Psoas muscle (tissue), 7 donors: ENCODE measurements at regions not wholly inside any gene's neighbourhood (a gene's known extent, or its start where the extent isn't known, plus 50 kb on each side); places are given as distances from the start of the nearest gene placed in this dataset.

Experiments used
- ATAC-seq, 4 donors: fragments of 200-7000 bp; cut with Tn5 transposase; one replicate each; pipeline ENCODE4 v1.9.1; 2020; ENCODE audit warnings: moderate library complexity in 3 of 4, mild to moderate bottlenecking in 2 of 4
- DNase-seq, 2 donors: peaks; one replicate each; pipeline ENCODE4 v3.0.0-alpha.2; 2020
- H3K27ac ChIP-seq: fragments of 200-600 bp; one replicate; pipeline ENCODE4 v1.8.0; 2022
- H3K27me3 ChIP-seq, 3 donors: fragments of 200-600 bp in 1 of 3; one replicate each; pipeline versions ENCODE4 v1.6.1 to v1.8.0; 2013 to 2022; ENCODE audit warnings: low read length in 2 of 3, mild to moderate bottlenecking in 2 of 3, moderate library complexity in 1 of 3; ENCODE audit not compliant: insufficient read depth in 3 of 3
- H3K36me3 ChIP-seq, 2 donors: fragments of 200-600 bp in 1 of 2; one replicate each; pipeline versions ENCODE4 v1.6.1 to v1.8.0; 2013 to 2022; ENCODE audit warnings: low read depth in 1 of 2, mild to moderate bottlenecking in 1 of 2, moderate library complexity in 1 of 2; ENCODE audit not compliant: insufficient read depth in 1 of 2
- H3K4me1 ChIP-seq: fragments of 200-600 bp; one replicate; pipeline ENCODE4 v1.8.0; 2022
- H3K4me3 ChIP-seq: fragments of 200-600 bp; one replicate; pipeline ENCODE4 v1.8.0; 2022; ENCODE audit warnings: mild to moderate bottlenecking
- H3K9me3 ChIP-seq: fragments of 200-600 bp; one replicate; pipeline ENCODE4 v1.8.0; 2022
- WGBS, 3 donors: extraction: QIAGEN DNeasy Blood & Tissue Kit; methylation state at CpG; one replicate each; pipeline versions ENCODE4 v1.1.6 to v1.1.7; 2013; 5-methylcytosine and 5-hydroxymethylcytosine counted together
- intact Hi-C, 2 donors: fragments of 100-400 bp; cut with DNase I; formaldehyde crosslinking; loops; one replicate each; pipeline versions ENCODE4 v1.11.0 to v1.14.2; 2022
- TF ChIP-seq, protein P1 (sequence below): fragments of 200-600 bp; IDR thresholded peaks from one replicate; pipeline ENCODE4 v1.8.0; 2022; ENCODE audit warnings: antibody characterized with exemption
- donor health status: healthy with polysubstance abuse.
- donor health status: DM: no; HTN: no; CAD: no; lungs with moderate emphysema.
- donor health status: Bipolar disorder and iron deficiency.
- donor health status: healthy.
- donor health status: DM: yes; HTN: yes; CAD: no.
- donor health status: DM: no; HTN: no; CAD: no.
- donor health status: DM: yes; HTN: yes; CAD: no.

DNA sequence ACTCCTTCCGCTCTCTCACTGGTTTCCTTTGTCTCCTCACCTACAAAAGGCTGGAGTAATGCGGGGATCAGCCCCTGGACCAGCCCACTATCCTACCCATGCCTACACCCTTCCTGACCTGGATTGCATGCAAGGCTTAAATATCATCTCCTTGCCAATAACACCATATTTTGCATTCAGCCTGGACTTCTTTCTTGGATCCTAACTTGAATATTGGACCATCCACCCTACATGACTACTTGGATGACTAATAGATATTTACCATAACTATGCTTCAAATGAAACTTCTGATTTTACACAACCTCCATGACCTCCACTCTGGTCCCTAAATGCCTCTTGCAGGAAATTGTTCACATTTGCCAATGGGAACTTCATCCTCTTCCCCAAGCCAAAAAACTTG is 188.3 kb upstream of the AKR1E2 start:
- Histone ChIP-seq H3K27ac (no peak overlapping the region), H3K4me3 (no peak overlapping the region), H3K27me3 (no peaks in the 10 kb centered on the region), H3K4me1 (peaks cover 30% of the 10 kb centered on the region), H3K9me3 (no peaks in the 10 kb centered on the region), H3K36me3 (no peaks in the 10 kb centered on the region)
- DNase-seq (no peak), ATAC-seq (no peak)
- intact Hi-C loops, result no loop called here
- TF ChIP-seq, protein P1, sequence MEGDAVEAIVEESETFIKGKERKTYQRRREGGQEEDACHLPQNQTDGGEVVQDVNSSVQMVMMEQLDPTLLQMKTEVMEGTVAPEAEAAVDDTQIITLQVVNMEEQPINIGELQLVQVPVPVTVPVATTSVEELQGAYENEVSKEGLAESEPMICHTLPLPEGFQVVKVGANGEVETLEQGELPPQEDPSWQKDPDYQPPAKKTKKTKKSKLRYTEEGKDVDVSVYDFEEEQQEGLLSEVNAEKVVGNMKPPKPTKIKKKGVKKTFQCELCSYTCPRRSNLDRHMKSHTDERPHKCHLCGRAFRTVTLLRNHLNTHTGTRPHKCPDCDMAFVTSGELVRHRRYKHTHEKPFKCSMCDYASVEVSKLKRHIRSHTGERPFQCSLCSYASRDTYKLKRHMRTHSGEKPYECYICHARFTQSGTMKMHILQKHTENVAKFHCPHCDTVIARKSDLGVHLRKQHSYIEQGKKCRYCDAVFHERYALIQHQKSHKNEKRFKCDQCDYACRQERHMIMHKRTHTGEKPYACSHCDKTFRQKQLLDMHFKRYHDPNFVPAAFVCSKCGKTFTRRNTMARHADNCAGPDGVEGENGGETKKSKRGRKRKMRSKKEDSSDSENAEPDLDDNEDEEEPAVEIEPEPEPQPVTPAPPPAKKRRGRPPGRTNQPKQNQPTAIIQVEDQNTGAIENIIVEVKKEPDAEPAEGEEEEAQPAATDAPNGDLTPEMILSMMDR, result no peak
- WGBS, 3 donors, result 82 to 91% (median 85%) methylated on average over 2 of the region's 2 CpGs

DNA sequence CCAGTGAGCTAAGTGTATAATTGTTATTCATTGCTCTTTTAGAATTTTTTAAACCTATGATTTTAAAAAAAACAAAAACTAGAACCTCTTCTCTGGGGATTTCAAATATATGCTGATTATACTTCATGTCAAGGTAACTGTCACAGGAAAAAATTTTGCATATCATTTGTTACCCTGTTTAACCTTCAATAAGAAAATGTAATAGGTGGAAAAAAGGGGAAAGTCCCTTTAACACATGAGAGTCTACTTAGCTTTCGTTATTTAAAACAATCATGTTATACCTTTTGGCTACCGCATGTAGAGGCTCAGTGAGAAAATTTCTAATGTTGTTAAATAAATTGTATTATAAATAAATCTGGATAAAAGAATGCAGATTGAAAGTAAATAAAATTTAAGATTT is 190.1 kb upstream of the AKR1E2 start:
- 80 to 94% (median 87%) methylated on average over 2 of the region's 2 CpGs for WGBS, 3 donors
- Histone ChIP-seq H3K4me3 (no peak overlapping the region), H3K4me1 (peaks cover 27% of the 10 kb centered on the region), H3K36me3 (no peaks in the 10 kb centered on the region), H3K27me3 (no peaks in the 10 kb centered on the region), H3K27ac (no peak overlapping the region), H3K9me3 (no peaks in the 10 kb centered on the region)
- ATAC-seq (no peak), DNase-seq (no peak)
- TF ChIP-seq, protein P1, result no peak
- intact Hi-C loops, result no loop called here

DNA sequence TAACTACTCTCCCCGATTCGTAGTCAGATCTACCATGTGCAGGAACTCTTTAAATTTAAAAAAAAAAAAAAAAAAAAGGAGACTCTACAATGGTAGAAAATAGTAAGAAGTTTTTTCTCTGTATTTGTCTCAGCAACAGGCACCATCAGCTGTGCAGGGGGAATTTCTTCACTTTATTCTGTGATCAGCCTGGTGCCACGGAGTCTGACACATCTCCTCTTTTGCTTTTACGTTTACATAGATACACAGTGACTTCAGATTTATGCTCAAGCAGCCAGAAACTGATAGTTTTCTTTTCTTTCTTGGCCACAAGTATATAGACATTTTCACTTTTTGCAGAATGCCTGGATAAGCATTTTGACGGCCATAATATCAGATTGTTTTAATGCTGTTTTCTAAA is 190.6 kb upstream of the AKR1E2 start:
- H3K9me3 ChIP-seq, result no peaks in the 10 kb centered on the region
- peaks cover 24% of the 10 kb centered on the region for H3K4me1 ChIP-seq
- H3K36me3 ChIP-seq, result no peaks in the 10 kb centered on the region
- DNase-seq (no peak), ATAC-seq (no peak)
- H3K27ac ChIP-seq, result no peak overlapping the region
- TF ChIP-seq, protein P1, result no peak
- H3K27me3 ChIP-seq, result no peaks in the 10 kb centered on the region
- WGBS, 3 donors, result 75 to 88% (median 80%) methylated on average over 5 of the region's 5 CpGs
- H3K4me3 ChIP-seq, result no peak overlapping the region
- intact Hi-C loops, result no loop called here

DNA sequence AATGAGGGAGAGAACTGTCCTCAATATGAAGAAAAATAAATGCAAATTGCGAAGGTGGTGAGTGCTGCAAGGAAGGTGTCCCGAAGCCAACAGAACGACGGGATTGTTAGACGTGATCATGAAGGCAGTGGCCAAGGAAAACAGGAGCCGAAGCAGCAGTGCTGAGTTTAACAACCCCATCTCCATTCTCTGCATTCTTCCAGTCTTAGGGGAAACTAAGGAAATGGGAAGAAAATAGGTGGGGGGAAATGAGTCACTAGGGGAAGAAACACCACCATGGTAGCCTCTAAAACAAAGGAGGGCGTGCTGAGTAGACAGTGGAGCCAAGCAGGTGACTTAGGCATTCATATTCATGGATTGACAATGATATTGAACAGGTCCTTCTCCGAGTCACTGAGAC is 192.2 kb upstream of the AKR1E2 start:
- no peak for DNase-seq
- H3K27ac ChIP-seq, result no peak overlapping the region
- H3K9me3 ChIP-seq, result no peaks in the 10 kb centered on the region
- ATAC-seq, result no peak
- H3K27me3 ChIP-seq, result no peaks in the 10 kb centered on the region
- TF ChIP-seq, protein P1, result no peak
- no peak overlapping the region for H3K4me3 ChIP-seq
- no peaks in the 10 kb centered on the region for H3K36me3 ChIP-seq
- H3K4me1 ChIP-seq, result peaks cover 7% of the 10 kb centered on the region
- WGBS, 3 donors, result 80 to 91% (median 81%) methylated on average over 8 of the region's 8 CpGs
- intact Hi-C loops, result no loop called here

DNA sequence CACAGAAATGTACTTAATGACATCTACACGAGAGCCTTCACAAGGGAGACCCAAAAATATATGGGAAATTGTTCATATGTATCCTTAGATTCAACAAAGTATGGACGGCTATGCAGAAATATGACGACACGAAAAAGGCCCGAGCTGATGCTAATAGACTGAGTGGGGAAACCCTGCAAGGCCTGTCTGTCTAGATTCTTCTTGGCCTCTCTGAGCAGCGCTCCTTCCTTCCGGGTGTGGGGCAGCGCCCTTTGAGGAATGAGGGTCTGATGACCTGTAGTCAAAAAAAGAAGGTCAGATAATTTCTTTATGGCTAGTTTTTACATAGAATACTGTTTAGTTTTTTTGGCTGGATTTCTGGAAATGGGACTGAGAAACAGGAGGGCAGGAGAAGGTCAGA is 192.8 kb upstream of the AKR1E2 start:
- H3K27ac ChIP-seq, result no peak overlapping the region
- H3K9me3 ChIP-seq, result no peaks in the 10 kb centered on the region
- TF ChIP-seq, protein P1, result no peak
- H3K36me3 ChIP-seq, result no peaks in the 10 kb centered on the region
- no peaks in the 10 kb centered on the region for H3K27me3 ChIP-seq
- DNase-seq (no peak), ATAC-seq (no peak)
- WGBS, 3 donors, result 85 to 90% (median 89%) methylated on average over 8 of the region's 8 CpGs
- intact Hi-C loops, result no loop called here
- no peak overlapping the region for H3K4me3 ChIP-seq
- peaks cover 2% of the 10 kb centered on the region for H3K4me1 ChIP-seq
